Hematopoietic multipotent progenitor cell treated with erythropoietin and hydrocortisone succinate and interleukin-3 and kit ligand, for 17 days (in vitro differentiated cells): ENCODE measurements at regions not wholly inside any gene's neighbourhood (a gene's known extent, or its start where the extent isn't known, plus 50 kb on each side); places are given as distances from the start of the nearest gene placed in this dataset.

Source experiments
- DNase-seq: peaks from one replicate; pipeline ENCODE4 v3.0.0-alpha.2; 2015; ENCODE audit warnings: low spot score

DNA sequence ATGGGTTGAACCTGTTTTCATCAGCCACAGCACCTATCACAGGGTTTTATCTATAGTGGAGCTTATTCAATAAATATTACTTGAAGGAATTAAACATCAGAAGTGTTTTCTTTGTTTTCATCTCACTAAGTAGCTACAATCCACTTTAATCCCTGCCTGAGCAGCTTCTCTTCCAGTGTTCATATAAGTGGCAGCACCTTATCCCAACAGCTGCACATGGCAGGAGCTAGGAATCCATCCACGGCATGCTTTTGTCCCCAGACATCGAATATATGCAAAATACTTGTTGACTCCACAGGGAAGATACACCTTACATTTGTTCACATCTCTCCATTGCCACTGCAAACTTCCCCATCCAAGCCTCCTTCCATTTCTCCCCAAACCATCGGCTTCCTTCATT lies 549.8 kb upstream of the FAM241A start:
- DNase-seq = no peak

DNA sequence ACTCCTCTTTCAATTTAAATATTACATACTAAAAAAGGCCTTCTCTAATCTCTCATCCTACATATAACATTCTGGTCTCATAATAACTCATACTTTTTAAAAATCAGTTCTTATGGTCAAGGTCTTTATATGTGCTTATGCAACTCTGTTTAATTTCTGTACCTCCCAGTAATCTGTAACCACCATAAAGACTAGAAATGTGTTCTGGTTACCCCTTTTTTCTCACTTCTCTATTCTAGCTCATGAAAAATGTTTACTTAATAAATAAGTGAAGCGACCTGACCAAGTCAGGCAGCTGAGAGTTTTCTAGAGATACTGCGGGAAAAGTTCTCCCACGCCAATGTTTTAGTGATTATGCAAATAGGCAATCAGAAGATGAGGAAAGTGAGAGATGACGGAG lies 548.8 kb upstream of the FAM241A start:
- no peak for DNase-seq

DNA sequence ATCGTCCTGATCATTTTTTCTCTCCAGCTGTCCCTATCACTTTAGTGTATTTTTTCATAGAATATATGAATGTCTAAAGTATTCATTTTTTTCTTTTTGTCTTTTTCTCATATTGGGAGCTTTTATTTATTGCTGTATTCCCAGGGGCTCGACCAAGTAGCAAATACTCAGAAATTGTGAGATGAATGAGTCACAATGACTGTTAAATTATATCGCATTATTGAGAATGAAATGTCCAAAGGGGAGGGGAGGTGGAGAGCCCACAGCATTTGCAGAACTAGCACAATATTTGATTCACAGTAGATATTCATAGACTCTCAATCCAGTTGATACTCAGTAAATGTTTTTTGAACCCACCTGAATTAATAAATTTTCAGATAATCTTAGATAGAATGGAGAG lies 543.6 kb upstream of the FAM241A start:
- DNase-seq = no peak

DNA sequence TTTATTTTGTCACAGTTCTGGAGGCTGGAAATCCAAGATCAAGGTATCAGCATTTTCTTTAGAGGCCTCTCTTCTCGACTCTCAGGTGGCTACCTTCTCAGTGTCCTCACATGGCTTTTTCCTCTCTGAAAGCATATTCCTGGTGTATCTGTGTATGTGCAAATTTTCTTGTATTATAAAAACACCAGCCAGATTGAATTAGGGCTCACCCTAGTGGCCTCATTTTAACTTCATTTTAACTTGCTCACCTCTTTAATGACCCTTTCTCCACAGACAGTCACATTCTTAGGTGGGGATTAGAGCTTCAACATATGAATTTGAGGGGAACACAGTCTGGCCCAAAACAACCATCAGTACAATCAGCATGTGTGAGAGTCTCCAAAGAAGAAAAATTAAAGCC lies 542.4 kb upstream of the FAM241A start:
- no peak for DNase-seq

DNA sequence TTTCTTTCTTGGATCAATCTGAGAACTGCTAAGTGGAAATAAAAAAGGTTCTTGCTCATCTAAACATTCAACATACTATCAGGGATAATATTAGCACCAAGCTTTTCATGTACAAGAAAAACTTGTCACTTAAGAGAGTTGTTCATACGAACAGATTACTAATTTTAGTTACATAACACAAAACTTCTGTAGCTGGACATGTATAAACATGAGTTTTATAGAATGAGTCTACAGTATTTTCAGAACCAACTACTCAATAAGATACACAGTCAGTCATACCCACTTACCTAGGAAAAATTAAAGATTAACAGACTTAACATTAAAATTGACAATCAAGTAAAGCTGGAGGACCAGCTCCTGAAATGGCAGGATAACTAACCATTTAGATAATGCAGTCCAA lies 540.1 kb upstream of the FAM241A start:
- no peak for DNase-seq

DNA sequence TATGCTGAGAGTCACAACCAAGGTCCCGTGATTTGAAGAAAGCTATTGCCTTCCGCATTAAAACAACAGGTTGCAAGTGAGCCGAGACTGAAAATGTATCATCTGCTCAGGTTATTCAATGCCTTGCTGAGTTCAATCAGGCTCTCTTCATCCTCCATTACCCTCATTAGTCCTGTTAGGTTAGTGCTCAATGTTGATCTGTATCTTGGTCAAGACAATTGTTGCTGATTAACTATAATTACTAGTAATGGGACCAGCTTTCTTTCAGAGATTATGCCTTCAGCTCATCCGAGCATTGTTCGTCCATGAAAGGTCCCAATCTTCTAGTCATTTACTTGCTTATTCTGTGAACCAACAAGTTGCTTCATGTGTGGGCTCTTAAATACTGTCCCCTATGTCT lies 534.6 kb upstream of the FAM241A start:
- no peak for DNase-seq

DNA sequence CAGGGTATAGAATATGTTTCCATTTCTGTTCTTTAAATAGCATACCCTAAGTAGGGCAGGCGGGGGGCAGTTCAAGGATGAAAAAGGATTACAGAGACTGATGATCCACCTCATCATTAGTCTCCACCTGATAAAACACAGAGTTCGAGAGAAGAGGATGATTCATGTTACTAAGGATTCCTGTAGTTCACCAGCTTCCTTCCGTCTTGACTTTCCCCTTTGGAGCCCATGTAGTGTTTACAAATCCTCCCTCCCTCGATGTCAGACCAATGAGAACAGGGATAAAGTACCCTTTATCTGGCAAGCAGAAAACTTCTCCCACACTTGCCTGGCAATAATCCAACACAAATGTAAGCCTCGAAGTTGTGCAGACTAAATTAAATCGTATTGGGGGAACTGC lies 526.3 kb upstream of the FAM241A start:
- DNase-seq = no peak

DNA sequence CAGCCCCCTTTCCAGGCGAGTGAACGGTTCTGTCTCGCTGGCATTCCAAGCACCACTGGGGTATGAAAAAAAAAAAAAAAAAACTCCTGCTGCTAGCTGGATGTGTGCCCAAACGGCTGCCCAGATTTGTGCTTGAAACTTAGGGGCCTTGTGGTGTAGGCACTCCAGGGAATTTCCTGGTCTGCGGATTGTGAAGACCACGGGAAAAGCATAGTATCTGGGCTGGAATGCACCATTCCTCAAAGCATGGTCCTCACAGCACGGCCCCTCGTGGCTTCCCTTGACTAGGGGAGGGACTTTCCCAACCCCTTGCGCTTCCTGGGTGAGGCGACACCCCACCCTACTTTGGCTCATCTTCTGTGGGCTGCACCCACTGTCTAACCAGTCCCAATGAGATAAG lies 516.8 kb upstream of the FAM241A start:
- no peak for DNase-seq

DNA sequence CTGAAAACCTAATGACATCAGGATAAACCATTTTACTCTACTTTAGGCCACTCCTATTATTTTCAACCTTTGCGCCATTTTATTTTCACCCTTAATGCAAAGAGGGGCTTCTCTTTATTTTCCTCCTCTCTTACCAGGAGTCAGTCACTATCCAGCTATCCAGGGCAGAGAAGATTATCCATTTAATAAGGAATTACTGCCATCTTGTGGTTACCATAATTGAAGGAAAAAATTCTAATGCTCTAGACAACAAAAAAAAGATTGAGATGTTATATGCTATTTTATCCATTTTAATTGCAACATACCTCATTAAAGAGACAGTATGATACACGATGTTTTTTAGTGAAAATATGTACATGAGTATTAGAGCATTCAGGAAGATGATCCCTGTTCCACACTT lies 514.5 kb upstream of the FAM241A start:
- DNase-seq = no peak

DNA sequence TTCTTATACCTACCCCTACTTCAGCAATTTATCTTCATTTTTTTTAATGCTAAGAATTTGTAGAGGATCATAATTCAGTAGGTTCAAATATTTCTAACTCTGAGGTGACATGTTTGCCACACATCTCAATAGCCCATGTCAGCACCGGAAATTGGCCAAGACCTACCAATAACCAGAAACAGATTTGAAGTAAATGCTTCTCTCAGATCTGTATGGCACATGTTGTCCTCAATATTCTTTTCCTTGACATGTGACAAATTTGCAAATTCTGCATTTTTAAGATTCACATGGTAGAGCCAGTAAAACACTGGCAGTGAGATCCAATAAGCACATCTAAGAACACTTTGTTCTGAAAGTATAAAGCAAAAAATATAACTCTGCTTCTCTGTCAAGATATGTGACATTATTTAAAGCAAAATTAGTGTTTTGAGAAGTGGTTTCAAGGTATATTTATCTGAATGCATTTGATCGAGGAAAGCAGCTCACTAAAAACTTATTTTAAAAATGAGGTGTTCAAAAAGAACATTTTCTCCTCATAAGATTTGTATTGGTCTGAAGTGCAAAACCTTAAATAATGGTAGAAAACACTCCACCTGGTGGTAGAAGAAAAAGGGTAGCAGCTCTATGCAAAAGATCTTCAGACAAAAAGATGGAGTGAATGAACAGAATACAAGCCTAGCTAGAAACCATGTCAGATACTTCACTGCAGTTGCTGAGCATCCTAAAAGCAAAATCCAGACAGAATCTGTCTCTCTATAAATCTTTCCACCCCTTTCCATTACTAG lies 513.8 kb upstream of the FAM241A start:
- no peak for DNase-seq

DNA sequence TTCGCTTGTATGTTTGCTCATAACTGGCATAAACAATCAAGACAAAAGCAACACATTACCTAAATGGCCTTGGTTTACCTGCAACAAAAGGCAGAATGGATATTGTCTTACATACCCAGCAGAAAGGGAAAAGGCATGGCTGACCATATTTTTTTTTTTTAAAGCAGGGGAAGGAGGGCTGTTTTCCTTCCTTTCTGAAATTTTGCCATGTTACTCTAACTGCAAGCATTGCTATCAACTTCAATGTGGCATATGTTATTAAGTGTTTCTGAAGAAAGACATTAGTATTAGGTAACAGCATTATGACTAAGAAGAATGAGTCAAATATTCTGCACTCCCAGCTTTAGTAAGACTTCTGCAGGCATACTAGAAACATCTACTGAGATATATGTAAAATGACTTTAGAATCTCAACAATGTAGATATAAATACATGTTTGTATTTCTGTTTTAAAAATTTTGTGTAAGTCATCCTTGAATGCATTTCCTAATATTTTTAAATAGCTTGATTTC lies 512.6 kb upstream of the FAM241A start:
- DNase-seq = no peak

DNA sequence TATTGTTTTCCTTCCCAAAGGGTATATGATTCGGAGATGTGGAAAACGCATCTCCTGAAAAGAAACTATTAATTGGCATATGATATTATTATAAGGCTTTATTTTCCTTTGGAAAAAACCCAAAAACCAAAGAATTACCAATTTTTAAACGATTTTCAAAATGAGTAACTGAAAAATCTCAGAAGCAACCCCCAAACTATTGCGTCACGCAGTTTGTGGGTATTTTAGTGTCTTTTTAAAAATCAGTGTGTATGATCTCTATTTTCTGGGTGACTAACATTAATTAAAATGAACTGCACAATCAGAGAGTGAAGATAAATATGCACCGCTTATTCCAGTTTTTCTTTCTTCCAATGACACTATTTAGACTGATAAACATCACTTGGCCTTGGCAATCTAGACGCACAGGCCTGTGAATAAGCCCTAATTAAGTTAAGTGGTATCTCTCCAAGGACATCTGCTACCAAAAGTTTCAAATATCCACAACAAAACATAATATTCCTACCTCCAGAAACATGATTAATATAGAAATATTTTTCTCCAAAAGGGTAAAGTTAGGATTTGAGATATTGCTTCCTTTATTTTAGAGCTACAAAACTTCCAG lies 511.5 kb upstream of the FAM241A start:
- DNase-seq = no peak

DNA sequence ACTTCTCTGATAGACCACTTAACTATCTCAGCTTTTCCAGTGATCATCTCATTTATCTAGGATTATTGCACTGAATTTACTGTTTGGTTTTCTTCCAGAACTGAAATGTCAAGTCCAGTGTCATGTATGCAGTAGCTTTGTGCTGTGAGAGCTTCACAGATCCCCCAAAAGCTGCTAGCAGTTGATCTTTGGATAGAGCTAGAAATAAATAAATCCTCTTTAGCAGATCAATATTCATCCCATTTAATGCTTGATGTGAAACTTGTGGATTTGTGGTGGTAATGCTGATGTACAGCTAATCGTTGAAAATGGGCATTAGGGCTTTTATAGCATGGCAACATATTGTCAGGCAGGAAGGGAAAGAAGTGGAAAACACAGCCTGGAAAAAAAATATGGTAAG lies 509.6 kb upstream of the FAM241A start:
- no peak for DNase-seq

DNA sequence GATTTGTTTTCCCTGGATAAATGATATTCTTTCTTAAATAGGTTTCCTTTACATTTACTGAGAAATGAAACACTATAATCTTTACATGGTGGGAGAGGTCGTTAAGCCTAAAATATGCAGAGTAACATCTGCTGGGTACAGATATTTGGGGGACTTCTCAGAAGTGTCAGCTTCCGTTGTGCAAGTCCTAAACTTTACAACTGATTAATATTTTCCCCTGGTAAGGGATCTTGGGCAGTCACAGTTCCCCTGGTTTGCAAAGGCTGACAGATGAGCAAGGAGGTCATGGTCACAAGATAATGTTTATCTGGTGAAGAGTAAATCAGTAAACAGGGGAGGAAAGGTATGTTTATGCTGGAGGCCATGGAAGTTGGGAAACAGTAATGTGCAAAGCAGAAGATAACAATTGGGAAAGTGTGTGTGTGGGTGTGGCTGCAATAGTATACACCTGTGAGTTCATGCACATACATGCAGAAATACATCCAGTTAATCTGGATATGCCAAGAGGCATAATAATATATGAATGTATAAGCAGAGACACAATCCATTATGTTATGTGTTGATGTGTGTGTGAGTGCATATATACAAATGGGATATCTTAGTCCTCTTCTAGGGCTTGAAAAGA lies 508.2 kb upstream of the FAM241A start:
- no peak for DNase-seq

DNA sequence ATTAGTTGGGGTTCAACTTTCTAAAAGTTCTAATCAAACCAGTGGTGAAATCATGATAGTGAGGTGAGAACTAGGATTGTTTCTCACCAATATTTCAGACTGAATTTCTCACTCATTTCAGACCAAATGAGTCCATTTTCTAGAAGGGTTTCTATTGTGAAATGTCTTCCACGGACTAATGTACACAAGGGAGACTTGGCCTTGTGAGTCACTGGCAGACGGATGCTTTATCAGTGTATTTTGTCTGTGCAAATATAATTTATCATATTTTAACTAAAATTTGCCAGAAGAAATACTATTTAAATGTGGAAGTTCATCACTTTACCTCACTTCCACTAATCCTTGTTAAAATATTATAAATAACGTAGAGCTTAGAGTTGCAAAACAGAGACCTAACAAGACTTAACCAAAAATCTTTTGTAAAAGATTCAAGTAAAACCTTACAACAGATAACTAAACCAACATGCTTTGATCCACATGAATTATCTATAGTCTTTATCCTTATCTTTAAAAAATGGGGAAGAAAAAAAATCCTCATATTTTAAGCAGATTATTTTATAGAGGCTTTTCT lies 506.0 kb upstream of the FAM241A start:
- DNase-seq = no peak

DNA sequence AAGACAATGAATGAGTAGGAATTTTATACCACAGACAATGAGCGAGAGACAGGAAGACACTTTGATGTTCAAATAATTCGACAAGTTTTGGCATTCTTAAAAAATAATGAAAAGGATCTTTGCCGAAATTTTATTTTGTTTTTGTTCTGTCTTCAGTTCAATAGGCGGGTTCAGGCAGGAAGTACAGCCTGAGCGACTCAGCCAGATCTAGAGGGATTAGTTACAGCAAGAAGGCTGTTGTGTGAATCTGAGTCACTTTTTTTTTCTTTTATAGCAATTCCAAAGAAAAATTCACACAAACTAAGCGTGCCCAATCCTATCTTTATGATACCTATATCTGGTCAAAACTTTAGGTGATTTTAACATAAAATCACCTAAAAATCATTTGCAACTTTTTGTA lies 505.4 kb upstream of the FAM241A start:
- no peak for DNase-seq

DNA sequence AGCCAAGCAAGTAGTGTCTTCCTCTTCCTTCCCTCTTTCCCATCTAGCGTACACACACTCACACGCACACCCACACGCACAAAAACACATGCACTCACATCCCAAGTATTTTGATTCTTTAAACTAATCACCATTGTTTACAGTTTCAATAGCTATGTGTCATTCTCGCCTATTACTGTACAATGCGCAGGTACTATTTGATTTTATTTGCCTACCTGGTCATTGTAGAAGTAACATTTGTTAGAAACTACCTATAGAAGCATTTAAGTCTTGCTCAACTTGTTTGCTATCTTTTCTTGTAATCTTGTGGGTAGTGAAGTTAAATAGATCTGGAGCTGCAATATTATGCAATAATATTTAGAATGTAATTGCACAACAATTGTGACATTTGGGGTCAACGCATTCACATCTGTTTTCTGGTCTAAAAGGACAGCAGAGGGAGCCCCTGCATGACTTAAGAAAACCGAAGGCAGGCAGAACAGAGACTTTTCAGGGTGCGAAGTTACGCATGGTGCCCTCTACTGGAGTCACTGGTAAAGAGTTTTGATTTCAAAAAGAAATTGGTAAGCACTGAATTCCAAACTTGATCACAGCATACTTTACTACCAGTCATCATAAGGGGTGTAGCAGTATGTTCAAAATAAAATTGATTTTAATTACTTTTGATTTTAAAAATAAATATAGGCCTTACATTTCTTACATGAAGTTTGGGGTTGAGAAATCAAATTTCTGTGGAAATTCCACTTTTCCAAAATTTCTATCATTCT lies 503.3 kb upstream of the FAM241A start:
- DNase-seq = no peak

DNA sequence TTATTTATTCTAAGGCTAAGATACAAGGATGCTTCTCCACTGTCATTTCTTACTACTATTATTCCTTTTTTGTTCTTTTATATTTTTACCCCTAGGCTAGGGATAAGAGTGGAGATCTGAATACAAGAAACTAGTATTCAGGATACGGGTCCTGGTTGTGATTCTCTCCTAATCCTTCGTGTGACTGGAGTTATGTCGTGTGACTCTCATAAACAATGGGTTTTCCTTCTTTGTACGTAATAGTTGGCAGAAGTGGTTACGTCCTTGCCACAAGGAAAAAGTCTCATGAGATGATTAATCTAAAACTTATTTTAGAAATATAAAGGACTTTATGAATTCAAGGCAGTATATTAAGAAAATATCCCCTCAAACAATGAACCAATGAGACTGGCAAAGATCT lies 497.2 kb upstream of the FAM241A start:
- DNase-seq = no peak

DNA sequence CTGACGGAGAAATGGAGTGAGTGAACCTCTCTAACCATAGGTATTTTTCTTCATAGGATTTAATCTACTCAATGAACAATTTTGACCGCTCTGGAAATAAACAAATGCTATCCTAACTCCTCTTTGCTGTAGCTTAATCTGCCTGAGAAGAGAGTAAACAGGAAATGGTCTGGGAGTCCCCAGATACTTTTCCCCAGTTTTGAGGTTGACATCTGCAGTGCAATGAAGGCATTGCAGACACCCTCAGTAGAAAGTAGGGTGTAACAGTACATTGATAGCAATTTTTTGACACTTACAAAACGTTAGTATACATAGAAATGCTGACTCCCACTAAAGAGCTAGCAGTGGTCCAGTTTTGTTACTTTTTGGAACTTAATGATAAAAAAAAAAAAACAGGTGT lies 495.9 kb upstream of the FAM241A start:
- DNase-seq = no peak

DNA sequence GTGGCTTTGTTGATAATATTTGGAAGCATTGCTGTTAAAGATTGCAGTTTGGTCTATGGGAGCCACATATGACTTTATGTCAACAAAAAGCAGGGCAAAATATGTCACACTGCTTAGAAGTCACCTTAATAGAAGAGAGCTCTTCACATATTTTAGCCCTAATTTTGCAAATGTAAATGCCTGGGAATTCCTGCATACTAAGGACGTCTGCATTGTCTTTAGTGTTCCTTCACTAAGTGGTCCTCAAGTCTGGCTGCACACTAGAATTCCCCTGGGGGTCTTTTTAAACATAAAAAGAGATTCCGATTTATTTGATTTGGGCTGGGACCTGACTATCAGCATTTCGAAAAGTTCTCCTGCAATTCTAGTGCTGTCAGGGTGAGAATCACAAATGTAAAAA lies 495.1 kb upstream of the FAM241A start:
- no peak for DNase-seq

DNA sequence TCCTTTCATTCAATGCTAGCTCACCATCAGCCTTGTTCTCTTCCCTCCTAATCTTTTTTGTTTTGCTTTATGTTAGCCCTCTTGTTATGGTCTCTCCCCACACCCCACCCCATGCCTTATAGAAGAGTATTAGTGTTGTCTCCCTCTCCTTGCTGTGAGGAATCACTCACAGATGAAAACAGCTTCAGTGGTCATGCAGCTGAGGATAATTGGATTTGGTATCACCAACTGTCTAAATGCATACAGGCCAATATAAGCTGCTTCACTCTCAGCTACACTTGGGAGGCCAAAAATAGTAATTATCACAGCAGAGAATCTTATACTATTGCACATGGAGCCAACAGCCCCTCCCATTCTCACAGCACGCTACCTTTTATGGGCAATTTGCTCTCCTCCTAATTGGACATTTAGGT lies 494.6 kb upstream of the FAM241A start:
- no peak for DNase-seq

DNA sequence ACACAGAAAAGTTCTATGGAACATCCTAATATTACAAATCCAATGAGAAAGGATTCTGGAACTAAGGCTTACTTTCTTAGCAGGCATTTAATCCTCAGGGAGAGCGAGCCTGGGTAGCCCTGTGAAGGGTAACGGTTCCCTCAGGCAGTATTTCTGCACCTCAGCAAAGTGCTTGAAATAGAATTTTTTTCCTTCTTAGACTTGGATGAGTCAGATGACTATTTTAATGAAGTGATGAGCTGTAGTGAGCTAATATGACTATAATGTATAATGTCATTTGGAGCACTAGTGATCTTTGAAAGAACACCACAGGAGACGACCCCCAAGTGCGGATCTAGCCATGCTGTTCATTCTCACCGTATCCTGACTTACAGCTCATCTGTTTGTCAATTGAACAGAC lies 493.0 kb upstream of the FAM241A start:
- DNase-seq = no peak
